HL-60 (cell line): ENCODE measurements at regions not wholly inside any gene's neighbourhood (a gene's known extent, or its start where the extent isn't known, plus 50 kb on each side); places are given as distances from the start of the nearest gene placed in this dataset.

ENCODE experiments used
- GABPA ChIP-seq: IDR thresholded peaks from 2 replicates; pipeline ENCODE4 v1.6.1; 2012; ENCODE audit warnings: low read depth
- TF ChIP-seq, protein P1 (sequence below): IDR thresholded peaks from one replicate; pipeline ENCODE4 v1.5.1; 2011; ENCODE audit warnings: low read length, control low read depth, inconsistent platforms; ENCODE audit not compliant: insufficient read depth

GRCh38 chr9:11697126-11697525, 996.1 kb upstream of the TYRP1 start:
- no peak for TF ChIP-seq GABPA
- TF ChIP-seq, protein P1, sequence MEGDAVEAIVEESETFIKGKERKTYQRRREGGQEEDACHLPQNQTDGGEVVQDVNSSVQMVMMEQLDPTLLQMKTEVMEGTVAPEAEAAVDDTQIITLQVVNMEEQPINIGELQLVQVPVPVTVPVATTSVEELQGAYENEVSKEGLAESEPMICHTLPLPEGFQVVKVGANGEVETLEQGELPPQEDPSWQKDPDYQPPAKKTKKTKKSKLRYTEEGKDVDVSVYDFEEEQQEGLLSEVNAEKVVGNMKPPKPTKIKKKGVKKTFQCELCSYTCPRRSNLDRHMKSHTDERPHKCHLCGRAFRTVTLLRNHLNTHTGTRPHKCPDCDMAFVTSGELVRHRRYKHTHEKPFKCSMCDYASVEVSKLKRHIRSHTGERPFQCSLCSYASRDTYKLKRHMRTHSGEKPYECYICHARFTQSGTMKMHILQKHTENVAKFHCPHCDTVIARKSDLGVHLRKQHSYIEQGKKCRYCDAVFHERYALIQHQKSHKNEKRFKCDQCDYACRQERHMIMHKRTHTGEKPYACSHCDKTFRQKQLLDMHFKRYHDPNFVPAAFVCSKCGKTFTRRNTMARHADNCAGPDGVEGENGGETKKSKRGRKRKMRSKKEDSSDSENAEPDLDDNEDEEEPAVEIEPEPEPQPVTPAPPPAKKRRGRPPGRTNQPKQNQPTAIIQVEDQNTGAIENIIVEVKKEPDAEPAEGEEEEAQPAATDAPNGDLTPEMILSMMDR: no peak
